ENCODE measurements at regions not wholly inside any gene's neighbourhood (a gene's known extent, or its start where the extent isn't known, plus 50 kb on each side); places are given as distances from the start of the nearest gene placed in this dataset.
"Not testable (repeated sequence)": the region's sequence is repeated elsewhere in the genome, so short reads cannot be mapped to it uniquely, and the experiment has no call there.

DNA sequence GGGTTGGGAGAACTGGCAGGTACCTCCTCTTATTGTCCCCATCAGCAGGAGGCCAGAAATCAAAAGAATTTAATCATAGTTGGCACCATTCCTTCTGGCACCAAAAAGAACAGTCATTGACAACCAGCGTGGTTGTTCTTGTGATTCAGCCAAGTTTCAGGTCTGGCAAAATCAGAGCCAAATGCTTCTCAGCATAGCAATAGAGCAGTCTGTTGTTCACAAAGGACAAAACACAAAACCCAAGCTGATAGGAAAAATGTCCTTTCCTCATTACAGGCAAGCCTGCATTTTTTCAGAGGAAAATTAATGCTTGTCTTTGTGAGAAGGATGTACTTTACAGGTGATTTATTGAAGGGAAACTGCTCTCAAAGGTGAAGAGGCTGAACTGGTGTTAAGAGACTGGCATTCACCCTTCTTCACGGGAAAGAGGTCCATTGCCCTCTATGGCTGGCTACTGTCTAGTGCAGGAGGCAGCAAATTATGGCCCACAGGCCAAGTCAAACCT lies 241.8 kb upstream of the ARHGAP42 start:
- Mint-ChIP-seq H3K9me3 (peaks cover 11% of the 10 kb centered on the region; the same call in 1 of the 2 replicates), H3K36me3 (ENCODE audit: low read depth) (peaks cover 5% of the 10 kb centered on the region), H3K27me3 (ENCODE audit: insufficient read depth) (no peaks in the 10 kb centered on the region), H3K4me3 (no peak overlapping the region), H3K4me1 (ENCODE audit: low read depth) (no peaks in the 10 kb centered on the region), H3K27ac (no peak overlapping the region)
- TF ChIP-seq CTCF (IDR thresholded peaks at IDR 0.05) = no peak
- no peak for DNase-seq

- not testable (repeated sequence) for DNase-seq; H3K9me3 Mint-ChIP-seq; H3K4me1 Mint-ChIP-seq (ENCODE audit: low read depth); H3K36me3 Mint-ChIP-seq (ENCODE audit: low read depth); H3K27ac Mint-ChIP-seq; H3K4me3 Mint-ChIP-seq; H3K27me3 Mint-ChIP-seq (ENCODE audit: insufficient read depth)
Observed at GRCh38 chr11:100451801-100452460, 235.2 kb upstream of the ARHGAP42 start.

DNA sequence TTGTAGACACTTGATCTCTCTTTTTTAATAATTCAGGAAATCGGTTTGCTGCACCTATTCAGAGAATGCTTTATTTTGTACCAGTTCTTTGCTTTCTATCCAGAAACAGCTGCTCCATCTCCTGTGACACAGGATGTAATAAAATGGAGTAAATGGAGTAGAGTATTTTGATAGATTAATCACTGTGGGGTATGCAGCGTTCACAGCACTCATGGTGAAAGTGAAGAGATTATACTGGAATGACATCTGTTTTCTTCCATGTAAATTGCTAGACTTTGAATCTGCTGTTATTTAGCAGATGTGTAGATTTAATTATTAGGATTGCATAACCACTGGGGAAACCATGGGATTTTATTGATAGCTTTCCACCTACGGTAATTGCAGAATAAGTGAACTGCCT lies 227.3 kb upstream of the ARHGAP42 start:
- H3K4me3 Mint-ChIP-seq = no peak overlapping the region

DNA sequence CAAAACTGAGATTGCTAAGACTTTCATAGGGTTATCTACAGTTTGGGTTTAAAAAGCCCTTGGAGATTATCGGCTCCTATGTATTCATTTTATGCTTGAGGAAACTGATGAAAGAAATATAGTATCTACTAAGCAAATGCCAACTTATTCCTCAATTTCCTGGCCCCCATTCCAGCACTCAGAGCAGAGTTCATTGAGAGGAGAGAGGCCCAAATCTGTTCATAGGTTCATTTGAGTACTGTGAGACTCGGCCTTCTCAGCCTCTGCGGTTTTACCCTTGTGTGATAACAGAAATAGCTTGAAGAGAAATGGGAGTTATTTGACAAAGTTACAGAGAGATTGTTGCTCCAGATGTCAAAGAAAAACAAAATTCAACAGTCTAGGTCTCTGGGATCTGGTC lies 226.7 kb upstream of the ARHGAP42 start:
- no peaks in the 10 kb centered on the region for H3K4me1 Mint-ChIP-seq (ENCODE audit: low read depth)
- no peak for TF ChIP-seq CTCF (IDR thresholded peaks at IDR 0.05)
- peaks cover 17% of the 10 kb centered on the region for H3K9me3 Mint-ChIP-seq
- peaks cover 2% of the 10 kb centered on the region for H3K27me3 Mint-ChIP-seq (ENCODE audit: insufficient read depth)
- H3K4me3 Mint-ChIP-seq = no peak overlapping the region
- H3K36me3 Mint-ChIP-seq (ENCODE audit: low read depth) = no peaks in the 10 kb centered on the region
- no peak overlapping the region for H3K27ac Mint-ChIP-seq
- no peak for DNase-seq

More for the DNA sequence above, 227.3 kb upstream of the ARHGAP42 start:
- Mint-ChIP-seq H3K4me1 (ENCODE audit: low read depth) (no peaks in the 10 kb centered on the region), H3K9me3 (peaks cover 17% of the 10 kb centered on the region), H3K27ac (no peak overlapping the region), H3K27me3 (ENCODE audit: insufficient read depth) (peaks cover 2% of the 10 kb centered on the region), H3K36me3 (ENCODE audit: low read depth) (no peaks in the 10 kb centered on the region)
- no peak for DNase-seq
- no peak for TF ChIP-seq CTCF (IDR thresholded peaks at IDR 0.05)

DNA sequence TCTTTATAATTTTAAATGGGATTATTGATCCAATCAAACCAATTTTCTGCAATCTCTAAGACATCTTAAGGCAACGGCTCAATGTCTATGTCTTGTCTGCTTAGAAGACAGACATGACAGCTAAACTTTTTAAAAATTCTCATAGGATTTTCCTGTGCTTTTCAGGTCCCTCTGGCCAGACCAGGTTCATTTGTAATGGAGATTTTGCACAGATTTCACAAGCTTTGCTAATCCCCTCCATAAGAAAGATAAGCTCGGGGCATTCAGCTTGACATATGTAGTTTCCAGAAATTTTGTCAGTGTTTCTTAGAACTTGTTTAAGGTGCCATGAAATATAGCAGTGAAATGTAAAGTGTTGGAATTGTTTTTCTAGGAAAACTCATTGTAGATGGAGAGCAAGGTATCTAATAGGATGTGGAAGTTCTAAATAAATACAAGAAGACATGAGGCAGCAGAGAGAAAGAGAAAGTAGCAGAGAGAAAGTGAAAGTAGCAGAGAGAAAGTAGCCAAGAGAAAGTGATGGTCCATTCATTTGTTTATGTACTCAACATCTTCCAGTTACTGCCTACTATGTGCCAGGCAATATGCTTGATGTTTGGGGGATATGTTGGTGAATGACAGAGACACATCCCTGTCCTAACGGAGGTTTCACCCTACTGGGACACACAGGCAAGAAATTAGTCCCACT lies 219.1 kb upstream of the ARHGAP42 start:
- Mint-ChIP-seq H3K27ac (no peak overlapping the region), H3K27me3 (ENCODE audit: insufficient read depth) (no peaks in the 10 kb centered on the region), H3K4me3 (peak overlapping the region; percentile 45; the same call in 1 of the 2 replicates), H3K36me3 (ENCODE audit: low read depth) (no peaks in the 10 kb centered on the region), H3K4me1 (ENCODE audit: low read depth) (no peaks in the 10 kb centered on the region), H3K9me3 (peaks cover 25% of the 10 kb centered on the region)
- TF ChIP-seq CTCF (IDR thresholded peaks at IDR 0.05) = no peak
- no peak for DNase-seq

GRCh38 chr11:100469835-100470234 lies 217.3 kb upstream of the ARHGAP42 start:
- H3K36me3 Mint-ChIP-seq (ENCODE audit: low read depth) = no peaks in the 10 kb centered on the region
- no peak for DNase-seq
- H3K4me3 Mint-ChIP-seq = no peak overlapping the region
- H3K27ac Mint-ChIP-seq = no peak overlapping the region
- H3K27me3 Mint-ChIP-seq (ENCODE audit: insufficient read depth) = no peaks in the 10 kb centered on the region
- H3K4me1 Mint-ChIP-seq (ENCODE audit: low read depth) = no peaks in the 10 kb centered on the region
- TF ChIP-seq CTCF (IDR thresholded peaks at IDR 0.05) = no peak
- peaks cover 25% of the 10 kb centered on the region for H3K9me3 Mint-ChIP-seq

Data from HFFc6 (cell line).